H9 (cell line): ENCODE measurements at regions not wholly inside any gene's neighbourhood (a gene's known extent, or its start where the extent isn't known, plus 50 kb on each side); places are given as distances from the start of the nearest gene placed in this dataset.

Experiments
- DNase-seq: peaks from one replicate; pipeline ENCODE4 v3.0.0-alpha.2; 2017
- H2AFZ ChIP-seq: one replicate; pipeline ENCODE4 v1.6.1; 2013; ENCODE audit warnings: mild to moderate bottlenecking, low read length, control low read depth, moderate library complexity
- H2AK5ac ChIP-seq: 2 replicates; pipeline ENCODE4 v1.6.1; 2013; ENCODE audit warnings: low read length, control low read depth, mixed read lengths; ENCODE audit not compliant: insufficient read length
- H2BK120ac ChIP-seq: one replicate; pipeline ENCODE4 v1.6.1; 2013; ENCODE audit warnings: low read depth, mild to moderate bottlenecking, low read length, control low read depth, inconsistent platforms; ENCODE audit not compliant: poor library complexity, severe bottlenecking
- H2BK12ac ChIP-seq: 2 replicates; pipeline ENCODE4 v1.6.1; 2013; ENCODE audit warnings: low read length, control low read depth, mixed read lengths, low read depth; ENCODE audit not compliant: insufficient read length
- H2BK15ac ChIP-seq: 2 replicates; pipeline ENCODE4 v1.6.1; 2013; ENCODE audit warnings: low read depth, low read length, control low read depth
- H2BK20ac ChIP-seq: one replicate; pipeline ENCODE4 v1.6.1; 2013; ENCODE audit warnings: low read depth, mild to moderate bottlenecking, low read length, control low read depth, inconsistent platforms; ENCODE audit not compliant: poor library complexity, severe bottlenecking
- H2BK5ac ChIP-seq: 2 replicates; pipeline ENCODE4 v1.6.1; 2013; ENCODE audit warnings: low read length, control low read depth, mixed read lengths; ENCODE audit not compliant: insufficient read length
- H3K14ac ChIP-seq: 2 replicates; pipeline ENCODE4 v1.6.1; 2013; ENCODE audit warnings: low read length, control low read depth; ENCODE audit not compliant: insufficient read depth
- H3K18ac ChIP-seq: 2 replicates; pipeline ENCODE4 v1.6.1; 2013; ENCODE audit warnings: low read depth, mild to moderate bottlenecking, mixed read lengths, low read length, control low read depth; ENCODE audit not compliant: insufficient read length
- H3K23ac ChIP-seq: 2 replicates; pipeline ENCODE4 v1.6.1; 2013; ENCODE audit warnings: low read length, control low read depth, mixed read lengths, low read depth; ENCODE audit not compliant: insufficient read length
- H3K23me2 ChIP-seq: 2 replicates; pipeline ENCODE4 v1.6.1; 2013; ENCODE audit warnings: low read depth, mild to moderate bottlenecking, mixed read lengths, low read length, control low read depth; ENCODE audit not compliant: insufficient read length, poor library complexity, severe bottlenecking
- H3K27ac ChIP-seq: 2 replicates; pipeline ENCODE4 v1.5.1; 2013; ENCODE audit warnings: low read length, control low read depth, mixed read lengths, low read depth; ENCODE audit not compliant: insufficient read length
- H3K27me3 ChIP-seq: 2 replicates; pipeline ENCODE4 v1.6.1; 2013; ENCODE audit warnings: low read length, control low read depth, inconsistent platforms; ENCODE audit not compliant: insufficient read depth
- H3K4ac ChIP-seq: 2 replicates; pipeline ENCODE4 v1.6.1; 2013; ENCODE audit warnings: low read depth, mild to moderate bottlenecking, control low read depth, inconsistent platforms, low read length, moderate library complexity
- H3K4me1 ChIP-seq: 2 replicates; pipeline ENCODE4 v1.6.1; 2013; ENCODE audit warnings: low read length, control low read depth, inconsistent platforms; ENCODE audit not compliant: insufficient read depth
- H3K4me2 ChIP-seq: 2 replicates; pipeline ENCODE4 v1.6.1; 2013; ENCODE audit warnings: low read length, control low read depth, mixed read lengths; ENCODE audit not compliant: insufficient read length, insufficient read depth
- H3K56ac ChIP-seq: 2 replicates; pipeline ENCODE4 v1.6.1; 2013; ENCODE audit warnings: low read depth, mild to moderate bottlenecking, mixed read lengths, low read length, control low read depth; ENCODE audit not compliant: insufficient read length
- H3K79me1 ChIP-seq: 2 replicates; pipeline ENCODE4 v1.6.1; 2013; ENCODE audit warnings: low read depth, mild to moderate bottlenecking, moderate library complexity, low read length, control low read depth, inconsistent platforms; ENCODE audit not compliant: insufficient read depth, poor library complexity, severe bottlenecking
- H3K79me2 ChIP-seq: 2 replicates; pipeline ENCODE4 v1.6.1; 2013; ENCODE audit warnings: low read length, control low read depth, inconsistent platforms; ENCODE audit not compliant: insufficient read depth
- H3K9ac ChIP-seq: 2 replicates; pipeline ENCODE4 v1.6.1; 2013; ENCODE audit warnings: low read length, control low read depth, mixed read lengths; ENCODE audit not compliant: insufficient read length; ENCODE audit errors: extremely low read depth
- H3K9me3 ChIP-seq: one replicate; pipeline ENCODE4 v1.6.1; 2013; ENCODE audit warnings: low read depth, low read length, inconsistent platforms; ENCODE audit not compliant: control insufficient read depth
- H3T11ph ChIP-seq: one replicate; pipeline ENCODE4 v1.6.1; 2013; ENCODE audit warnings: mild to moderate bottlenecking, low read length, control low read depth, inconsistent platforms
- H4K20me1 ChIP-seq: one replicate; pipeline ENCODE4 v1.6.1; 2013; ENCODE audit not compliant: control insufficient read depth, insufficient read length, insufficient read depth
- H4K5ac ChIP-seq: 2 replicates; pipeline ENCODE4 v1.6.1; 2013; ENCODE audit warnings: low read depth, mild to moderate bottlenecking, mixed read lengths, low read length, control low read depth; ENCODE audit not compliant: insufficient read length
- H4K8ac ChIP-seq: replicated peaks from 2 replicates; pipeline ENCODE4 v1.6.1; 2013; ENCODE audit warnings: low read length, control low read depth, mixed read lengths, low read depth; ENCODE audit not compliant: insufficient read length
- H4K91ac ChIP-seq: 2 replicates; pipeline ENCODE4 v1.6.1; 2013; ENCODE audit warnings: low read depth, mild to moderate bottlenecking, moderate library complexity, mixed read lengths, low read length, control low read depth; ENCODE audit not compliant: insufficient read length
- H3K27ac Mint-ChIP-seq, 3 experiments: 2 replicates in 2 of 3; 3 replicates in 1 of 3; pipeline ENCODE4 v1.8.0; 2020 to 2021; ENCODE audit warnings: mixed read lengths in 3 of 3, mild to moderate bottlenecking in 1 of 3, moderate library complexity in 1 of 3
- H3K27me3 Mint-ChIP-seq: 2 replicates; pipeline ENCODE4 v1.8.0; 2021; ENCODE audit warnings: low read depth, mild to moderate bottlenecking, moderate library complexity, mixed read lengths
- H3K36me3 Mint-ChIP-seq, 3 experiments: 2 replicates in 2 of 3; 3 replicates in 1 of 3; pipeline ENCODE4 v1.8.0; 2020 to 2021; ENCODE audit warnings: low read depth in 3 of 3, mixed read lengths in 3 of 3; ENCODE audit not compliant: insufficient read depth in 1 of 3
- H3K4me1 Mint-ChIP-seq, 2 experiments: 2 replicates each; pipeline ENCODE4 v1.8.0; 2020; ENCODE audit warnings: mixed read lengths in 2 of 2
- H3K4me3 Mint-ChIP-seq, 2 experiments: 2 replicates in 1 of 2; 3 replicates in 1 of 2; pipeline ENCODE4 v1.8.0; 2020 to 2021; ENCODE audit warnings: mild to moderate bottlenecking in 2 of 2, mixed read lengths in 2 of 2, moderate library complexity in 1 of 2
- H3K9me3 Mint-ChIP-seq, 2 experiments: 2 replicates in 1 of 2; 3 replicates in 1 of 2; pipeline ENCODE4 v1.8.0; 2020; ENCODE audit warnings: mild to moderate bottlenecking in 2 of 2, mixed read lengths in 2 of 2, moderate library complexity in 1 of 2
- WGBS: extraction: QIAGEN DNeasy Blood & Tissue Kit; methylation state at CpG from one replicate; pipeline ENCODE4 v1.1.7; 2013; ENCODE audit warnings: missing lambda C conversion rate, low lambda C conversion rate, mixed read lengths; ENCODE audit not compliant: insufficient read length; ENCODE audit errors: extremely low coverage; 5-methylcytosine and 5-hydroxymethylcytosine counted together
- TF ChIP-seq, protein P1 (sequence below): fragments of 200-600 bp; sonication (generic); conservative IDR thresholded peaks from 3 replicates; pipeline ENCODE4 v1.8.0; 2021; ENCODE audit warnings: antibody characterized with exemption, mild to moderate bottlenecking

- Histone ChIP-seq H3T11ph (no peak overlapping the region), H3K9me3 (no peaks in the 10 kb centered on the region), H2BK20ac (no peak overlapping the region), H4K8ac (no peak overlapping the region), H4K5ac (no peak overlapping the region), H2BK5ac (no peak overlapping the region), H3K4me1 (no peaks in the 10 kb centered on the region), H3K4me2 (no peak overlapping the region), H3K56ac (no peak overlapping the region), H2AK5ac (no peak overlapping the region), H3K79me1 (no peaks in the 10 kb centered on the region), H2BK12ac (no peak overlapping the region), H3K18ac (no peak overlapping the region), H3K14ac (no peak overlapping the region), H3K27me3 (no peaks in the 10 kb centered on the region), H3K9ac (no peak overlapping the region), H3K79me2 (no peaks in the 10 kb centered on the region), H3K4ac (no peak overlapping the region), H2BK120ac (no peak overlapping the region), H3K23me2 (no peaks in the 10 kb centered on the region), H2BK15ac (no peak overlapping the region), H3K27ac (no peak overlapping the region), H3K23ac (no peak overlapping the region), H4K91ac (no peak overlapping the region), H4K20me1 (no peaks in the 10 kb centered on the region), H2AFZ (no peak overlapping the region)
- no peaks in the 10 kb centered on the region for H3K9me3 Mint-ChIP-seq
- no CpG with 5 or more reads among the region's 3 CpGs for WGBS
- no peaks in the 10 kb centered on the region for H3K36me3 Mint-ChIP-seq
- DNase-seq = no peak
- TF ChIP-seq, protein P1, sequence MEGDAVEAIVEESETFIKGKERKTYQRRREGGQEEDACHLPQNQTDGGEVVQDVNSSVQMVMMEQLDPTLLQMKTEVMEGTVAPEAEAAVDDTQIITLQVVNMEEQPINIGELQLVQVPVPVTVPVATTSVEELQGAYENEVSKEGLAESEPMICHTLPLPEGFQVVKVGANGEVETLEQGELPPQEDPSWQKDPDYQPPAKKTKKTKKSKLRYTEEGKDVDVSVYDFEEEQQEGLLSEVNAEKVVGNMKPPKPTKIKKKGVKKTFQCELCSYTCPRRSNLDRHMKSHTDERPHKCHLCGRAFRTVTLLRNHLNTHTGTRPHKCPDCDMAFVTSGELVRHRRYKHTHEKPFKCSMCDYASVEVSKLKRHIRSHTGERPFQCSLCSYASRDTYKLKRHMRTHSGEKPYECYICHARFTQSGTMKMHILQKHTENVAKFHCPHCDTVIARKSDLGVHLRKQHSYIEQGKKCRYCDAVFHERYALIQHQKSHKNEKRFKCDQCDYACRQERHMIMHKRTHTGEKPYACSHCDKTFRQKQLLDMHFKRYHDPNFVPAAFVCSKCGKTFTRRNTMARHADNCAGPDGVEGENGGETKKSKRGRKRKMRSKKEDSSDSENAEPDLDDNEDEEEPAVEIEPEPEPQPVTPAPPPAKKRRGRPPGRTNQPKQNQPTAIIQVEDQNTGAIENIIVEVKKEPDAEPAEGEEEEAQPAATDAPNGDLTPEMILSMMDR = no peak
- H3K4me3 Mint-ChIP-seq = no peak overlapping the region
- H3K27ac Mint-ChIP-seq = no peak overlapping the region
- peaks cover 7% of the 10 kb centered on the region for H3K27me3 Mint-ChIP-seq
- H3K4me1 Mint-ChIP-seq = no peaks in the 10 kb centered on the region
Observed at GRCh38 chr1:181417915-181418314, 65.4 kb upstream of the CACNA1E start.
